Uterus (tissue), 3 donors: ENCODE measurements at regions not wholly inside any gene's neighbourhood (a gene's known extent, or its start where the extent isn't known, plus 50 kb on each side); places are given as distances from the start of the nearest gene placed in this dataset.
"Not testable (repeated sequence)": the region's sequence is repeated elsewhere in the genome, so short reads cannot be mapped to it uniquely, and the experiment has no call there.

ENCODE experiments used
- DNase-seq, 2 donors: peaks; one replicate each; pipeline ENCODE4 v3.0.0-alpha.2; 2019 to 2020
- H3K27ac ChIP-seq, 2 donors: fragments of 200-600 bp; sonication (generic); 1 replicate in 1 of 2; 2 replicates in 1 of 2; pipeline ENCODE4 v1.5.1; 2016 to 2018
- H3K27me3 ChIP-seq, 2 donors: fragments of 200-600 bp; sonication (generic); one replicate each; pipeline ENCODE4 v1.5.1; 2018 to 2019; ENCODE audit warnings: control low read depth in 1 of 2
- H3K36me3 ChIP-seq, 2 donors: fragments of 200-600 bp; sonication (generic); one replicate each; pipeline ENCODE4 v1.5.1; 2019; ENCODE audit warnings: control low read depth in 1 of 2
- H3K4me1 ChIP-seq, 2 donors: fragments of 200-600 bp; sonication (generic); one replicate each; pipeline ENCODE4 v1.5.1; 2018 to 2019; ENCODE audit warnings: control low read depth in 1 of 2
- H3K4me3 ChIP-seq, 2 donors: fragments of 200-600 bp; sonication (generic); 1 replicate in 1 of 2; 2 replicates in 1 of 2; pipeline ENCODE4 v1.5.1; 2018 to 2019; ENCODE audit warnings: mild to moderate bottlenecking in 1 of 2
- H3K9me3 ChIP-seq, 2 donors: fragments of 200-600 bp; sonication (generic); one replicate each; pipeline ENCODE4 v1.5.1; 2019; ENCODE audit warnings: control low read depth in 1 of 2
- CTCF ChIP-seq, 4 experiments: fragments of 200-600 bp in 2 of 4; fragments of 450-650 bp in 2 of 4; sonication (generic) in 2 of 4; IDR thresholded peaks; one replicate each; pipeline ENCODE4 v1.5.1; 2016 to 2019; ENCODE audit warnings: antibody characterized with exemption in 4 of 4, mild to moderate bottlenecking in 2 of 4, moderate library complexity in 1 of 4
- POLR2A ChIP-seq, 2 donors: fragments of 450-650 bp; IDR thresholded peaks; one replicate each; pipeline ENCODE4 v1.6.1; 2016; ENCODE audit warnings: antibody characterized with exemption in 2 of 2, mild to moderate bottlenecking in 1 of 2, moderate library complexity in 1 of 2
- intact Hi-C: fragments of 100-400 bp; cut with DNase I; formaldehyde crosslinking; loops from one replicate; pipeline ENCODE4 v1.15.1; 2023; ENCODE audit warnings: low total_unique reads
- donor health status: DM: yes; HTN: yes; CAD: no.

GRCh38 chr16:88328313-88328980 is 54.3 kb upstream of the ZNF469 start:
- no peak overlapping the region for H3K27ac ChIP-seq
- H3K4me1 ChIP-seq = peaks cover 0 to 3% of the 10 kb centered on the region in 2 donors
- TF ChIP-seq CTCF (IDR thresholded peaks at IDR 0.05) (no peak), POLR2A (IDR thresholded peaks at IDR 0.05) (no peak)
- DNase-seq = no peak
- no peaks in the 10 kb centered on the region for H3K9me3 ChIP-seq
- intact Hi-C loops = no loop called here
- H3K27me3 ChIP-seq = no peaks in the 10 kb centered on the region
- H3K4me3 ChIP-seq = no peak overlapping the region
- no peaks in the 10 kb centered on the region for H3K36me3 ChIP-seq

DNA sequence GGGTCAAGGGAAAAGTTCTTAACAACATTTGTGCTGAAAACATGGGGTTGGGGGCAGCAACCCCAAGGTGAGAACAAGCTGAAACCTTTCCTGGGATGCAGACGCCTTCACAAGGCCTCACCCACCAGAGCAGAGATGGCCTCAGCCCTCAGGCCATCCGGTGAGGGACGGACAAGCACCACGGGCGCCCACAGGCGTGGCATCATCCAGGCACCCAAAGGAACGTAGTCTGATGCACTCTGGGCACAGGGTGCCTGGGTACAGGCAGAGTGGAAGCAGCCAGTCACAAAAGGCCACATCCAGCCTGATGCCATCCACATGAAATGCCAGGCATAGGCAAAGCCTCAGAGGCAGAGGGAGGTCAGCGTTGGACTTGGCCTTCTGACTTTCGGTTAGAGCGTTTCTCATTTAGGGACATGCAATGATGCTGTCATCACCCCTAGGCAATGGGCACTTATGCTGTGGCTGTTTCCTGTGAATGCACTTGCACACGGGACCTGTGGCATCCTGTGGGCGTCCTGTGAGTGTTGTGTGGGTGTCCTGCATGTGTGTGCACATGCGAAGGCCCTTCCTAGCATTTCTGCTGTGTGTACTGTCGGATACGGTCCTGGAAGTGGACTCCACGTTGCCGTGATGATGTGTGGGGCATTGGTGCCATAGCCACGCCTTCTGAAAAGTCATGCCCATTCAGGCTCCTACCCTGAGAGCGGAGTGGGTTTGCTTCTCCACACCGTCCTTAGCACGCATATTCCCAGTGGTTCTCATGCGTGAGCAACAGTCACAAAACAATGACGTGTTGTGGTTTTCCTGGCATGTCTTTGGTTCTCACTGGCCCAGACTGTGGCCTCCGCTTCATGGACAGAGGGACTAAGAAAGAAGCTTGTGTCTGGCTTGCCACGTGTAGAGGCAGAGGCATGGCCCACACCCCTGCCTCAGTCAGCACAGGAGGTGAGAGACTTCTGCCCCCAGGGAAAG is 52.7 kb upstream of the ZNF469 start:
- DNase-seq = no peak
- intact Hi-C loops = no loop called here
- TF ChIP-seq POLR2A (IDR thresholded peaks at IDR 0.05) (no peak), CTCF (IDR thresholded peaks at IDR 0.05) (no peak)
- Histone ChIP-seq H3K4me1 (peaks cover 0 to 3% of the 10 kb centered on the region in 2 donors), H3K27ac (no peak overlapping the region), H3K27me3 (no peaks in the 10 kb centered on the region), H3K9me3 (no peaks in the 10 kb centered on the region), H3K4me3 (no peak overlapping the region), H3K36me3 (no peaks in the 10 kb centered on the region)

- Histone ChIP-seq H3K36me3 (no peaks in the 10 kb centered on the region), H3K9me3 (no peaks in the 10 kb centered on the region), H3K27me3 (no peaks in the 10 kb centered on the region), H3K4me1 (peaks cover 0 to 3% of the 10 kb centered on the region in 2 donors), H3K4me3 (no peak overlapping the region), H3K27ac (no peak overlapping the region)
- DNase-seq = no peak
- TF ChIP-seq CTCF (IDR thresholded peaks at IDR 0.05) (no peak), POLR2A (IDR thresholded peaks at IDR 0.05) (no peak)
- intact Hi-C loops = no loop called here
These were observed 51.5 kb upstream of the ZNF469 start for GRCh38 chr16:88330971-88331890.

GRCh38 chr16:88331989-88332920 is 50.5 kb upstream of the ZNF469 start:
- Histone ChIP-seq H3K27me3 (no peaks in the 10 kb centered on the region), H3K4me3 (no peak overlapping the region), H3K36me3 (no peaks in the 10 kb centered on the region), H3K27ac (peak overlapping the region in 1 of 2 donors; percentile 20), H3K4me1 (peaks cover 0 to 3% of the 10 kb centered on the region in 2 donors), H3K9me3 (no peaks in the 10 kb centered on the region)
- DNase-seq = peak; percentile 61 to 65
- TF ChIP-seq CTCF (IDR thresholded peaks at IDR 0.05) (no peak), POLR2A (IDR thresholded peaks at IDR 0.05) (no peak)
- intact Hi-C loops = no loop called here

DNA sequence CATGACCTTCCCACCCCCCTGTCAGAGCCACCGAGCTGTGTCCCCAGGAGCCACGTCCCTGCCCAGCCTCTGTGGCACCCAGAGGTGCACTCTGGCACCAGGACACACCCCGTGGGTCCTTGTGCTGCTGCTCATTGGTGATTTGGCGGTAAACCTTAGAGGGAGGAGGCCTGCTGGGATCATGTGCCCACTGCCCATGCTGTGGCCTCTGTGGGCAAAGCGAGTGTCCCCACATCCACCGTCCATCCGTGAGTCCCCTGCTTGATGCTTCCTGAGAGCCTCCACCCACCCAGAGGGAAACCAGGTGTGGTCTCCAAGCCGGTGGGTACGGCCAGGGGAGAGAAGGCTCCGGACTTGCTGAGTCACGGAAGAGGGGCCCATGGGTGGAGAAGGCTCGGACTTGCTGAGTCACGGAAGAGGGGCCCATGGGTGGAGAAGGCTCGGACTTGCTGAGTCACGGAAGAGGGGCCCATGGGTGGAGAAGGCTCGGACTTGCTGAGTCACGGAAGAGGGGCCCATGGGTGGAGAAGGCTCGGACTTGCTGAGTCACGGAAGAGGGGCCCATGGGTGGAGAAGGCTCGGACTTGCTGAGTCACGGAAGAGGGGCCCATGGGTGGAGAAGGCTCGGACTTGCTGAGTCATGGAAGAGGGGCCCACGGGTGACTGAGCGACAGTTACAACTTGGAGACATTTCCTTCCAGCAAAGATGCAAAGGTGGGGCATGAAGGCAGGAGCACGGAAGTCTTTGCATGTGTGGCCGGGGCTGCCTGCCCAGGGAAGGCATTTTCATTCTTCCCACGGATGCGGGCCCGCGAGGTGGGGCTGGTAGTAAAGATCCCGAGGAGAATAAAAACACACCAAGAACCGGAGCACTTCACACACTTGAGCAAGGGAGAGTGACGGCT is 49.6 kb upstream of the ZNF469 start:
- H3K27me3 ChIP-seq, H3K9me3 ChIP-seq, DNase-seq, H3K4me1 ChIP-seq, intact Hi-C loops, H3K4me3 ChIP-seq, H3K27ac ChIP-seq, H3K36me3 ChIP-seq: not testable (repeated sequence)
